Skeletal muscle cell (primary cell): ENCODE measurements at regions not wholly inside any gene's neighbourhood (a gene's known extent, or its start where the extent isn't known, plus 50 kb on each side); places are given as distances from the start of the nearest gene placed in this dataset.
"Not testable (repeated sequence)": the region's sequence is repeated elsewhere in the genome, so short reads cannot be mapped to it uniquely, and the experiment has no call there.

ENCODE experiments used
- DNase-seq: peaks from one replicate; pipeline ENCODE4 v3.0.0-alpha.2; 2010; ENCODE audit warnings: low read depth
- H3K4me3 ChIP-seq: 2 replicates; pipeline ENCODE4 v1.5.1; 2011; ENCODE audit warnings: low read depth, mild to moderate bottlenecking, control low read depth, low read length, moderate library complexity

- no peak for DNase-seq
These were observed 403.4 kb upstream of the NR3C2 start for GRCh38 chr4:148845609-148846008.

GRCh38 chr4:148843625-148844024 lies 401.4 kb upstream of the NR3C2 start:
- no peak for DNase-seq
- no peak overlapping the region for H3K4me3 ChIP-seq

More at GRCh38 chr4:148845609-148846008, 403.4 kb upstream of the NR3C2 start:
- H3K4me3 ChIP-seq, result no peak overlapping the region

GRCh38 chr4:148842843-148843242 lies 400.6 kb upstream of the NR3C2 start:
- H3K4me3 ChIP-seq, result no peak overlapping the region
- DNase-seq, result no peak

- not testable (repeated sequence) for DNase-seq
These were observed 395.4 kb upstream of the NR3C2 start for GRCh38 chr4:148837571-148837970.

GRCh38 chr4:148834804-148835631 lies 392.8 kb upstream of the NR3C2 start:
- H3K4me3 ChIP-seq, result no peak overlapping the region
- peak; percentile 70 for DNase-seq

More at GRCh38 chr4:148837571-148837970, 395.4 kb upstream of the NR3C2 start:
- H3K4me3 ChIP-seq, result not testable (repeated sequence)

- DNase-seq, result peak; percentile 89
- no peak overlapping the region for H3K4me3 ChIP-seq
These were observed 389.7 kb upstream of the NR3C2 start for GRCh38 chr4:148831945-148832344.

GRCh38 chr4:148828291-148828690 lies 386.1 kb upstream of the NR3C2 start:
- no peak overlapping the region for H3K4me3 ChIP-seq
- DNase-seq, result no peak

- no peak overlapping the region for H3K4me3 ChIP-seq
- no peak for DNase-seq
These were observed 385.6 kb upstream of the NR3C2 start for GRCh38 chr4:148827781-148828180.

GRCh38 chr4:148823419-148823769 lies 381.2 kb upstream of the NR3C2 start:
- no peak for DNase-seq
- no peak overlapping the region for H3K4me3 ChIP-seq

GRCh38 chr4:148822572-148823418 lies 380.6 kb upstream of the NR3C2 start:
- H3K4me3 ChIP-seq, result no peak overlapping the region
- no peak for DNase-seq

- no peak overlapping the region for H3K4me3 ChIP-seq
- no peak for DNase-seq
These were observed 371.8 kb upstream of the NR3C2 start for GRCh38 chr4:148814030-148814429.

- no peak overlapping the region for H3K4me3 ChIP-seq
- no peak for DNase-seq
These were observed 371.1 kb upstream of the NR3C2 start for GRCh38 chr4:148813289-148813688.

- no peak overlapping the region for H3K4me3 ChIP-seq
- DNase-seq, result no peak
These were observed 369.9 kb upstream of the NR3C2 start for GRCh38 chr4:148812101-148812500.

- no peak overlapping the region for H3K4me3 ChIP-seq
- no peak for DNase-seq
These were observed 368.2 kb upstream of the NR3C2 start for GRCh38 chr4:148810461-148810860.

- DNase-seq, result no peak
- no peak overlapping the region for H3K4me3 ChIP-seq
These were observed 366.2 kb upstream of the NR3C2 start for GRCh38 chr4:148808416-148808815.

GRCh38 chr4:148800940-148801339 lies 358.7 kb upstream of the NR3C2 start:
- DNase-seq, result peak; percentile 28
- no peak overlapping the region for H3K4me3 ChIP-seq

- H3K4me3 ChIP-seq, result no peak overlapping the region
- no peak for DNase-seq
These were observed 358.2 kb upstream of the NR3C2 start for GRCh38 chr4:148800336-148800885.

- no peak for DNase-seq
- no peak overlapping the region for H3K4me3 ChIP-seq
These were observed 353.1 kb upstream of the NR3C2 start for GRCh38 chr4:148795156-148795864.

- DNase-seq, result no peak
- H3K4me3 ChIP-seq, result no peak overlapping the region
These were observed 351.0 kb upstream of the NR3C2 start for GRCh38 chr4:148793221-148793620.

- H3K4me3 ChIP-seq, result no peak overlapping the region
- no peak for DNase-seq
These were observed 348.5 kb upstream of the NR3C2 start for GRCh38 chr4:148790691-148791090.
